ENCODE measurements at regions not wholly inside any gene's neighbourhood (a gene's known extent, or its start where the extent isn't known, plus 50 kb on each side); places are given as distances from the start of the nearest gene placed in this dataset.

DNA sequence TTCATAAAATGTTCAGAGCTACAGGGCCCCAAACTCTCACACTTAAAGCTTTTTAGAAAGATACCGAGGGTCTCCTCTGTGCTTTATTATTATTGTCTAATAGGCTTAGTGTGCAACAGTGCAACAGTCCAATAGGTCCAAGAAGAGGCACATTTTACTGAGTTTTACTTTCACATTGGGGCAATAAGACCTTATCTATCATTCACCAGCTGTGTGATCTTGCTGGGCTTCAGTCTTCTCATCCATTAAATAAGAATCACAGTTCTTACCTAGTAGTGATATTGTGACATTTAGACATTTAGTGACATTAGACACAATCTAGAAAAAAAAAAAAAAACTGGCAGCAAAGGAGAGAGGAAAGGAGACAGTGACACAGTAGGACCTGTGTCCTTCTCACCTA lies 175.8 kb upstream of the NFIA start:
- Mint-ChIP-seq H3K36me3 (no peaks in the 10 kb centered on the region), H3K27me3 (ENCODE audit: low read depth) (no peaks in the 10 kb centered on the region; the same call in 1 of the 2 replicates), H3K27ac (no peak overlapping the region), H3K9me3 (peaks cover 5% of the 10 kb centered on the region), H3K4me3 (no peak overlapping the region), H3K4me1 (peaks cover 51% of the 10 kb centered on the region)
- TF ChIP-seq FOXK1 (CRISPR knock-in tag; IDR thresholded peaks at IDR 0.05): no peak
- TF ChIP-seq MYBL2 (CRISPR knock-in tag; IDR thresholded peaks at IDR 0.05): no peak
- TF ChIP-seq, protein P1, sequence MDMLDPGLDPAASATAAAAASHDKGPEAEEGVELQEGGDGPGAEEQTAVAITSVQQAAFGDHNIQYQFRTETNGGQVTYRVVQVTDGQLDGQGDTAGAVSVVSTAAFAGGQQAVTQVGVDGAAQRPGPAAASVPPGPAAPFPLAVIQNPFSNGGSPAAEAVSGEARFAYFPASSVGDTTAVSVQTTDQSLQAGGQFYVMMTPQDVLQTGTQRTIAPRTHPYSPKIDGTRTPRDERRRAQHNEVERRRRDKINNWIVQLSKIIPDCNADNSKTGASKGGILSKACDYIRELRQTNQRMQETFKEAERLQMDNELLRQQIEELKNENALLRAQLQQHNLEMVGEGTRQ (CRISPR knock-in tag; IDR thresholded peaks at IDR 0.05): no peak
- no peak for TF ChIP-seq JUN (CRISPR knock-in tag; IDR thresholded peaks at IDR 0.05)
- no peak for TF ChIP-seq ESRRA (CRISPR knock-in tag; IDR thresholded peaks at IDR 0.05; ENCODE audit: borderline replicate concordance)
- no peak for TF ChIP-seq ZNF317 (CRISPR knock-in tag; IDR thresholded peaks at IDR 0.05; ENCODE audit: borderline replicate concordance, low read depth)
- TF ChIP-seq, protein P2, sequence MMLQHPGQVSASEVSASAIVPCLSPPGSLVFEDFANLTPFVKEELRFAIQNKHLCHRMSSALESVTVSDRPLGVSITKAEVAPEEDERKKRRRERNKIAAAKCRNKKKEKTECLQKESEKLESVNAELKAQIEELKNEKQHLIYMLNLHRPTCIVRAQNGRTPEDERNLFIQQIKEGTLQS (CRISPR knock-in tag; conservative IDR thresholded peaks at IDR 0.05): no peak
- TF ChIP-seq ZBTB21 (CRISPR knock-in tag; IDR thresholded peaks at IDR 0.05; ENCODE audit: borderline replicate concordance): no peak
- no peak for TF ChIP-seq SMAD4 (CRISPR knock-in tag; IDR thresholded peaks at IDR 0.05)
- TF ChIP-seq, protein P3, sequence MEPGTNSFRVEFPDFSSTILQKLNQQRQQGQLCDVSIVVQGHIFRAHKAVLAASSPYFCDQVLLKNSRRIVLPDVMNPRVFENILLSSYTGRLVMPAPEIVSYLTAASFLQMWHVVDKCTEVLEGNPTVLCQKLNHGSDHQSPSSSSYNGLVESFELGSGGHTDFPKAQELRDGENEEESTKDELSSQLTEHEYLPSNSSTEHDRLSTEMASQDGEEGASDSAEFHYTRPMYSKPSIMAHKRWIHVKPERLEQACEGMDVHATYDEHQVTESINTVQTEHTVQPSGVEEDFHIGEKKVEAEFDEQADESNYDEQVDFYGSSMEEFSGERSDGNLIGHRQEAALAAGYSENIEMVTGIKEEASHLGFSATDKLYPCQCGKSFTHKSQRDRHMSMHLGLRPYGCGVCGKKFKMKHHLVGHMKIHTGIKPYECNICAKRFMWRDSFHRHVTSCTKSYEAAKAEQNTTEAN (CRISPR knock-in tag; IDR thresholded peaks at IDR 0.05): no peak
- TF ChIP-seq, protein P4, sequence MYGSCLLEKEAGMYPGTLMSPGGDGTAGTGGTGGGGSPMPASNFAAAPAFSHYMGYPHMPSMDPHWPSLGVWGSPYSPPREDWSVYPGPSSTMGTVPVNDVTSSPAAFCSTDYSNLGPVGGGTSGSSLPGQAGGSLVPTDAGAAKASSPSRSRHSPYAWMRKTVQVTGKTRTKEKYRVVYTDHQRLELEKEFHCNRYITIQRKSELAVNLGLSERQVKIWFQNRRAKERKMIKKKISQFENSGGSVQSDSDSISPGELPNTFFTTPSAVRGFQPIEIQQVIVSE (CRISPR knock-in tag; IDR thresholded peaks at IDR 0.05; ENCODE audit: borderline replicate concordance): no peak
- TF ChIP-seq ZNF416 (CRISPR knock-in tag; IDR thresholded peaks at IDR 0.05): no peak
- TF ChIP-seq, protein P5, sequence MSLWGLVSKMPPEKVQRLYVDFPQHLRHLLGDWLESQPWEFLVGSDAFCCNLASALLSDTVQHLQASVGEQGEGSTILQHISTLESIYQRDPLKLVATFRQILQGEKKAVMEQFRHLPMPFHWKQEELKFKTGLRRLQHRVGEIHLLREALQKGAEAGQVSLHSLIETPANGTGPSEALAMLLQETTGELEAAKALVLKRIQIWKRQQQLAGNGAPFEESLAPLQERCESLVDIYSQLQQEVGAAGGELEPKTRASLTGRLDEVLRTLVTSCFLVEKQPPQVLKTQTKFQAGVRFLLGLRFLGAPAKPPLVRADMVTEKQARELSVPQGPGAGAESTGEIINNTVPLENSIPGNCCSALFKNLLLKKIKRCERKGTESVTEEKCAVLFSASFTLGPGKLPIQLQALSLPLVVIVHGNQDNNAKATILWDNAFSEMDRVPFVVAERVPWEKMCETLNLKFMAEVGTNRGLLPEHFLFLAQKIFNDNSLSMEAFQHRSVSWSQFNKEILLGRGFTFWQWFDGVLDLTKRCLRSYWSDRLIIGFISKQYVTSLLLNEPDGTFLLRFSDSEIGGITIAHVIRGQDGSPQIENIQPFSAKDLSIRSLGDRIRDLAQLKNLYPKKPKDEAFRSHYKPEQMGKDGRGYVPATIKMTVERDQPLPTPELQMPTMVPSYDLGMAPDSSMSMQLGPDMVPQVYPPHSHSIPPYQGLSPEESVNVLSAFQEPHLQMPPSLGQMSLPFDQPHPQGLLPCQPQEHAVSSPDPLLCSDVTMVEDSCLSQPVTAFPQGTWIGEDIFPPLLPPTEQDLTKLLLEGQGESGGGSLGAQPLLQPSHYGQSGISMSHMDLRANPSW (CRISPR knock-in tag; conservative IDR thresholded peaks at IDR 0.05; ENCODE audit: low read depth): no peak
- no peak for TF ChIP-seq ZNF121 (CRISPR knock-in tag; IDR thresholded peaks at IDR 0.05)
- TF ChIP-seq ELF4 (CRISPR knock-in tag; IDR thresholded peaks at IDR 0.05; ENCODE audit: low read depth): no peak
- TF ChIP-seq JAZF1 (CRISPR knock-in tag; IDR thresholded peaks at IDR 0.05): no peak
- ChIA-PET POLR2A (interaction anchor here (0.7 kb wide), 1 partner anchor 114 kb away, joined by 4 read pairs; no protein-coding TSS in a partner anchor), CTCF (interaction anchor here (1.3 kb wide), 1 partner anchor 136 kb away, joined by 4 read pairs; no protein-coding TSS in a partner anchor)
- no peak for DNase-seq (ENCODE audit: low spot score)
- ATAC-seq: no peak

DNA sequence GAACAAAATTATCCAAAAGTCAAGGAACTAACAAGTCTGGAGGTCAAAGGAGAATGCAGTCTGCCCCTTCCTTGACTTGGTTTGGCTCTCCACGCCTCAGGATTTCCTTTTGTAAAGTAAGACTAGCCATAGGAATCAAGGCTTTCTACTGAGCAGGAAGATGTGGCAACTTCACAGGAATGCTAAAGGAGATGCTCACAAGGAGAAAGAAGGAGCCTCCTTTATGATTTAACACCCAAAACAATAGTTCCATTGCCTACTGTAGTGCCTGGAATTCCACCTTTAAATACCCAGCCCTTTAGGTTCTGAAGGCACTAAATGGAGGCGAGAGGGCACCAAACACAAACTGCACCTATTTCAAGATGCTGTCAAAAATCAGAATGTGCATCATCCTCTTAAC lies 176.3 kb upstream of the NFIA start:
- Mint-ChIP-seq H3K4me1 (peaks cover 46% of the 10 kb centered on the region), H3K4me3 (no peak overlapping the region), H3K9me3 (peaks cover 5% of the 10 kb centered on the region), H3K36me3 (no peaks in the 10 kb centered on the region), H3K27me3 (ENCODE audit: low read depth) (no peaks in the 10 kb centered on the region; the same call in 1 of the 2 replicates), H3K27ac (peak overlapping the region; percentile 29)
- DNase-seq (ENCODE audit: low spot score): no peak
- CTCF ChIA-PET: interaction anchor here (0.7 to 1.3 kb wide), 2 partner anchors 57 to 137 kb away, joined by 3 to 4 read pairs; no protein-coding TSS in a partner anchor
- peak; percentile 85 for ATAC-seq
- POLR2A ChIA-PET: interaction anchor here (0.7 kb wide), 1 partner anchor 114 kb away, joined by 4 read pairs; no protein-coding TSS in a partner anchor
- TF ChIP-seq, protein P6, sequence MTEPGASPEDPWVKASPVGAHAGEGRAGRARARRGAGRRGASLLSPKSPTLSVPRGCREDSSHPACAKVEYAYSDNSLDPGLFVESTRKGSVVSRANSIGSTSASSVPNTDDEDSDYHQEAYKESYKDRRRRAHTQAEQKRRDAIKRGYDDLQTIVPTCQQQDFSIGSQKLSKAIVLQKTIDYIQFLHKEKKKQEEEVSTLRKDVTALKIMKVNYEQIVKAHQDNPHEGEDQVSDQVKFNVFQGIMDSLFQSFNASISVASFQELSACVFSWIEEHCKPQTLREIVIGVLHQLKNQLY (CRISPR knock-in tag; IDR thresholded peaks at IDR 0.05): no peak
- TF ChIP-seq TCF7 (CRISPR knock-in tag; IDR thresholded peaks at IDR 0.05; ENCODE audit: low read depth): no peak
- TF ChIP-seq NR1H2 (CRISPR knock-in tag; IDR thresholded peaks at IDR 0.05): no peak
- no peak for TF ChIP-seq SMAD4 (CRISPR knock-in tag; IDR thresholded peaks at IDR 0.05)
- TF ChIP-seq, protein P1 (CRISPR knock-in tag; IDR thresholded peaks at IDR 0.05): no peak
- TF ChIP-seq, protein P7, sequence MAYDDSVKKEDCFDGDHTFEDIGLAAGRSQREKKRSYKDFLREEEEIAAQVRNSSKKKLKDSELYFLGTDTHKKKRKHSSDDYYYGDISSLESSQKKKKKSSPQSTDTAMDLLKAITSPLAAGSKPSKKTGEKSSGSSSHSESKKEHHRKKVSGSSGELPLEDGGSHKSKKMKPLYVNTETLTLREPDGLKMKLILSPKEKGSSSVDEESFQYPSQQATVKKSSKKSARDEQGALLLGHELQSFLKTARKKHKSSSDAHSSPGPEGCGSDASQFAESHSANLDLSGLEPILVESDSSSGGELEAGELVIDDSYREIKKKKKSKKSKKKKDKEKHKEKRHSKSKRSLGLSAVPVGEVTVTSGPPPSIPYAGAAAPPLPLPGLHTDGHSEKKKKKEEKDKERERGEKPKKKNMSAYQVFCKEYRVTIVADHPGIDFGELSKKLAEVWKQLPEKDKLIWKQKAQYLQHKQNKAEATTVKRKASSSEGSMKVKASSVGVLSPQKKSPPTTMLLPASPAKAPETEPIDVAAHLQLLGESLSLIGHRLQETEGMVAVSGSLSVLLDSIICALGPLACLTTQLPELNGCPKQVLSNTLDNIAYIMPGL (CRISPR knock-in tag; IDR thresholded peaks at IDR 0.05): no peak
- no peak for TF ChIP-seq NR2C2 (CRISPR knock-in tag; IDR thresholded peaks at IDR 0.05)
- no peak for TF ChIP-seq NR3C1 (CRISPR knock-in tag; conservative IDR thresholded peaks at IDR 0.05; ENCODE audit: low read depth)
- TF ChIP-seq GTF2I (CRISPR knock-in tag; conservative IDR thresholded peaks at IDR 0.05): no peak
- TF ChIP-seq, protein P8, sequence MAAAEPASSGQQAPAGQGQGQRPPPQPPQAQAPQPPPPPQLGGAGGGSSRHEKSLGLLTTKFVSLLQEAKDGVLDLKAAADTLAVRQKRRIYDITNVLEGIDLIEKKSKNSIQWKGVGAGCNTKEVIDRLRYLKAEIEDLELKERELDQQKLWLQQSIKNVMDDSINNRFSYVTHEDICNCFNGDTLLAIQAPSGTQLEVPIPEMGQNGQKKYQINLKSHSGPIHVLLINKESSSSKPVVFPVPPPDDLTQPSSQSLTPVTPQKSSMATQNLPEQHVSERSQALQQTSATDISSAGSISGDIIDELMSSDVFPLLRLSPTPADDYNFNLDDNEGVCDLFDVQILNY (CRISPR knock-in tag; IDR thresholded peaks at IDR 0.05): no peak
